Progenitor cell of endocrine pancreas (in vitro differentiated cells): ENCODE measurements at regions not wholly inside any gene's neighbourhood (a gene's known extent, or its start where the extent isn't known, plus 50 kb on each side); places are given as distances from the start of the nearest gene placed in this dataset.

Source experiments
- DNase-seq: peaks from one replicate; pipeline ENCODE4 v3.0.0; 2021; ENCODE audit warnings: low spot score; ENCODE audit not compliant: unreplicated experiment
- H3K27ac Mint-ChIP-seq: 2 replicates; pipeline ENCODE4 v1.8.0; 2021; ENCODE audit warnings: mild to moderate bottlenecking, moderate library complexity, mixed read lengths
- H3K27me3 Mint-ChIP-seq: 2 replicates; pipeline ENCODE4 v1.8.0; 2021; ENCODE audit warnings: mixed read lengths
- H3K36me3 Mint-ChIP-seq: 2 replicates; pipeline ENCODE4 v1.8.0; 2022; ENCODE audit warnings: mixed read lengths; ENCODE audit not compliant: insufficient read depth
- H3K4me1 Mint-ChIP-seq: 2 replicates; pipeline ENCODE4 v1.8.0; 2021; ENCODE audit warnings: low read depth, mixed read lengths
- H3K4me3 Mint-ChIP-seq: 2 replicates; pipeline ENCODE4 v1.8.0; 2021; ENCODE audit warnings: low read depth, mild to moderate bottlenecking, moderate library complexity, mixed read lengths
- H3K9me3 Mint-ChIP-seq: 2 replicates; pipeline ENCODE4 v1.8.0; 2021; ENCODE audit warnings: low read depth, mixed read lengths
- CTCF ChIP-seq: fragments of 200-600 bp; sonication (generic); IDR thresholded peaks from one replicate; pipeline ENCODE4 v1.5.0; 2021; ENCODE audit warnings: antibody characterized with exemption, mild to moderate bottlenecking; ENCODE audit not compliant: unreplicated experiment

DNA sequence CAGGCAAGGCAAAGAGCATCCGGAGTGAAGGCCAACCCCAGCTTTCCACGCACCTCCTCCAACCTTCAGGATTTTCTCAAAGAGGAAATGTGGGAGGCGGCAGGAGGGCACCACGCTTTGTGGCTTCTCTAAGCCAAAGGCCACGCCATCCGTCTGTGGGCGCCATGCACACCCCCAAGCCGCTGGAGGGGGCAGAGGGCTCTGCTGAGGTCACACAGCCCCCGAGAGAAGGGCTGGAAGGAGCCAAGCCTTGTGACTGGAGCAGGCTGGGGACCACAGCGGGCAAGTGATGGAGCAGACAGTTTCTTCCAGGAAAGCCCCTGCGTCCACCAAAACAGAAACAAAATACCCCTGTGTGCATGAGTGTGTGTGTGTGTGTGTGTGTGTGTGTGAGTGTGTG is 527.4 kb downstream of the BRD1 start:
- no peak for TF ChIP-seq CTCF
- Mint-ChIP-seq H3K9me3 (no peaks in the 10 kb centered on the region), H3K4me3 (no peak overlapping the region), H3K27me3 (peaks cover 18% of the 10 kb centered on the region), H3K36me3 (no peaks in the 10 kb centered on the region), H3K27ac (no peak overlapping the region), H3K4me1 (no peaks in the 10 kb centered on the region)
- peak; percentile 1 for DNase-seq

- no peaks in the 10 kb centered on the region for H3K9me3 Mint-ChIP-seq
- DNase-seq: peak; percentile 3
- H3K36me3 Mint-ChIP-seq: no peaks in the 10 kb centered on the region
- no peak for TF ChIP-seq CTCF
- H3K4me1 Mint-ChIP-seq: no peaks in the 10 kb centered on the region
- no peak overlapping the region for H3K27ac Mint-ChIP-seq
- H3K4me3 Mint-ChIP-seq: no peak overlapping the region
- peaks cover 18% of the 10 kb centered on the region for H3K27me3 Mint-ChIP-seq
These were observed 527.8 kb downstream of the BRD1 start for GRCh38 chr22:49299821-49300231.

DNA sequence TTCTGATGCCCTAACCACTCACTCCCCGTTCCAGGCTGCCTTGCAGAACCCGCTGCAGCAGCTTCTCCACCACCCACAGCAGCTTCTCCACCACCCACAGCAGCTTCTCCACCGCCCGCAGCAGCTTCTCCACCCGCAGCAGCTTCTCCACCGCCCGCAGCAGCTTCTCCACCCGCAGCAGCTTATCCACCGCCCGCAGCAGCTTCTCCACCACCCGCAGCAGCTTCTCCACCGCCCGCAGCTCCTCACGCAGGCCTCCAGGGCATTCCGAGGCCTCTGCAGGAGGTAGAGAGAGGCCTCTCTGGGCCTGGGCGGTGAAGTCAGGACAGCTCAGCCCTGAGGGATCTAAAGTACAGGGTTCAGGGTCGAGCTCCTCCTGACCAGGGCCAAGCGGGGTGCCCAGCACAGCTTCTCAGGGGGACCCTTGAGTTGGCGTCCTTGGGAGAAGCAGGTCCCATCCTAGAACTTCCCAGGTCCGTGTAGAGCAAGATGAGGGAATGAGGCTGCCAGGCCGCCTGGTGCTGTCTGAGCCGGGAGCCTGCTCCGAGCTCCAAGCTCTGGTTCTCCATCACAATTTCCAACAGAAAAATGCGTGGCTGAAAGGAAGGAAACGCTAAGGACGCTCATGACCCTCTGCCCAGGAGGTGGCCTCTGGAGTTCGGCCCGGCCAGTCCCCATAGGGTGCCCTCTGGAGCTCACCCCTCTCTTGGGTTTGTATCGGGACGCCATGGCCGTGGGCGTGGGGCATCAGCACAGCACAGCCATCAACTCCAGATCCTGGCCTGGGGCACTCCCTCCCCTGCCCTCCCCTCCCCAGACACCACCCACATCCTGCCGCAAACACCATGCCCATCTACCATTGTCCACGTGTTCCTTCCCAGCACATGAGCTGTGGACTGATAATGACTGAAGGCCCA is 528.6 kb downstream of the BRD1 start:
- peaks cover 2% of the 10 kb centered on the region for H3K9me3 Mint-ChIP-seq
- H3K27ac Mint-ChIP-seq: no peak overlapping the region
- no peak overlapping the region for H3K4me3 Mint-ChIP-seq
- peak; percentile 5 for DNase-seq
- H3K36me3 Mint-ChIP-seq: no peaks in the 10 kb centered on the region
- peaks cover 18% of the 10 kb centered on the region for H3K27me3 Mint-ChIP-seq
- TF ChIP-seq CTCF: no peak
- no peaks in the 10 kb centered on the region for H3K4me1 Mint-ChIP-seq

DNA sequence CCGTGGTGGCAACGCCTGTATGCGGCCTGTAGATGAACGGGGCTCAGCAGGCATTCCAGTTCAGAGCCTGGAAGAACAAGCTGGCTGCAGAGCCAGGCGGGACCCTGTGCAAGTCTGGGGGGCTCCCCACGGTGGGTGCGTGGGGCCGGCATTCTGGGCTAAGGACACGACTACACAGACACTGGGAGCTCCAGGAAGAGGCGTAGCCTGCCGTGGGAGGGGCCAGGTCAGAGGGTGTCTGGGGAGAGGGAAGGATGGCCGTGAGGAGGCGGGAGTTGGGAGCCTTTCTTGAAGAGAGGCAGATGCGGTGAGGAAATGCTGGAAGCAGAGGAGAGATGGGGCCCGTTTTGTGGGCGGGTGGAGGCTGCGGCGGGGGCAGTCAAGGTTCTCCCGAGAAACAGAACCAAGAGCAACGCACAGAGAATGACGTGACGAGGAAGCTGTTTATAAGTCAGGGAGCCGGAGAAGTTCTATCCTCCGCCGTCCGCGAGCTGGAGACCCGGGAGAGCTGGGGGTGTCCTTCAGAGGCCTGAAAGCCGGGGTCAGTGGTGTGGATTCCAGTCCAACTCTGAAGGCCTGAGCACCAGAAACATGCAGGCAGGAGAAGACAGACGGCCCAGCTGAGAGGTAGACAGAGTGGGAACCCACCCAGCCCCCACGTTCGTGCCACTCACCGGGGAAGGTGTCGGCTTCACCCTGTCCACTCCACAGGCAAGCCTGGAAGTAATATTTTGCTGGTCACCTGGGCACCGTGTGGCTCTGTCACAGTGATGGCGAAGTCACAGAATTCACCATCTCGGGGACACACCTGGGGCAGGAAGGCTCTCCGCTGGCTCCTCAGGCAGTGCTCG is 529.6 kb downstream of the BRD1 start:
- Mint-ChIP-seq H3K4me3 (no peak overlapping the region), H3K27ac (no peak overlapping the region), H3K36me3 (no peaks in the 10 kb centered on the region), H3K4me1 (no peaks in the 10 kb centered on the region), H3K9me3 (peaks cover 5% of the 10 kb centered on the region), H3K27me3 (peaks cover 16% of the 10 kb centered on the region)
- no peak for TF ChIP-seq CTCF
- peak; percentile 8 for DNase-seq

DNA sequence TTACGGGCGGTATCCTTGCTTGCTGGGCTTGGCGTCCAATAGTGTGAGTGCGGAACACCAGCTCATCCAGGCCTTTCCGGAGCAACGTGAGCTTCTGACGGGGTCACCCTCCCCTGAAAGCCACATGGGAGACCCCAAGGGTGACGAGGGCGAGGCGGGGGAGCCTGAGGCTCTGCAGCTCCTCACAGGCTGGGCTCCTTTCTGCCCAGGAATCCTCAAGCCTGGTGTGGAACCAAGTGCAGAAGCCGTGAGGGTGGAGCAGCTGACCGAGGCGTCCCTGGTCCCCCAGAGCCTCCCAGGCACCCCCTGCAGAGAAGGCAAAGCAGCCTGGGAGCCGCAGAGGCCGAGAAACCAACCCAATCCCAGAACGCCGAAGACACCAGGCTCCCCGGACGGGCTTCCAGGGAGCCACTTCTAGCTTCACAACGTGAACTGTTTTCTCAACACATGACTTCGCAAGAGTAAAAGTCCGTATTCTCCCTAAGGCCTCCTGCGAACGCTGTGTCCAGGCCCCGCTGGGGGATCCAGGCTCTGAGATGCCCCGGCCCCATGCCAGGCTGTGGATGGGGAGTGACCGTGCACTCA is 530.3 kb downstream of the BRD1 start:
- H3K36me3 Mint-ChIP-seq: no peaks in the 10 kb centered on the region
- no peak overlapping the region for H3K4me3 Mint-ChIP-seq
- H3K27ac Mint-ChIP-seq: no peak overlapping the region
- no peaks in the 10 kb centered on the region for H3K4me1 Mint-ChIP-seq
- peaks cover 5% of the 10 kb centered on the region for H3K9me3 Mint-ChIP-seq
- no peak for TF ChIP-seq CTCF
- peak; percentile 4 for DNase-seq
- peaks cover 12% of the 10 kb centered on the region for H3K27me3 Mint-ChIP-seq
